CD4-positive, alpha-beta T cell (primary cell): ENCODE measurements at regions not wholly inside any gene's neighbourhood (a gene's known extent, or its start where the extent isn't known, plus 50 kb on each side); places are given as distances from the start of the nearest gene placed in this dataset.

Experiments used
- ATAC-seq: fragments of 200-7000 bp; cut with Tn5 transposase; one replicate; pipeline ENCODE4 v1.10.0; 2022; ENCODE audit warnings: mild to moderate bottlenecking; ENCODE audit not compliant: poor library complexity
- CTCF ChIA-PET: fragments of 350-600 bp; sonication (Branson Sonifier 250); formaldehyde crosslinking; loops from one replicate; lab custom pipeline; 2021; ENCODE audit warnings: antibody characterized with exemption, inconsistent platforms; lab: Charles Lee
- POLR2A ChIA-PET: fragments of 350-600 bp; sonication (Branson Sonifier 250); formaldehyde crosslinking; loops from one replicate; lab custom pipeline; 2021; ENCODE audit warnings: antibody characterized with exemption, inconsistent platforms; lab: Charles Lee
- DNase-seq, 14 experiments: peaks; one replicate each; pipeline ENCODE4 v3.0.0-alpha.2; 2013 to 2020; ENCODE audit warnings: mixed read lengths in 2 of 14
- H3K27ac ChIP-seq, 2 donors: one replicate each; pipeline versions ENCODE4 v1.5.1 to v1.7.0; 2013; ENCODE audit warnings: low read length in 2 of 2, low read depth in 1 of 2, mild to moderate bottlenecking in 1 of 2
- H3K27me3 ChIP-seq, 2 experiments: 1 replicate in 1 of 2; 2 replicates in 1 of 2; pipeline versions ENCODE4 v1.6.1 to v1.7.0; 2013; ENCODE audit warnings: low read length in 2 of 2, control low read depth in 1 of 2, mild to moderate bottlenecking in 1 of 2, moderate library complexity in 1 of 2; ENCODE audit not compliant: insufficient read depth in 2 of 2, control insufficient read depth in 1 of 2
- H3K36me3 ChIP-seq: one replicate; pipeline ENCODE4 v1.6.1; 2013; ENCODE audit warnings: low read length, control low read depth; ENCODE audit not compliant: insufficient read depth
- H3K4me1 ChIP-seq: one replicate; pipeline ENCODE4 v1.6.1; 2013; ENCODE audit warnings: low read length, control low read depth; ENCODE audit not compliant: insufficient read depth
- H3K4me3 ChIP-seq: one replicate; pipeline ENCODE4 v1.5.1; 2013; ENCODE audit warnings: mild to moderate bottlenecking, low read length, moderate library complexity
- H3K9me3 ChIP-seq, 2 experiments: 1 replicate in 1 of 2; 2 replicates in 1 of 2; pipeline versions ENCODE4 v1.6.1 to v1.7.0; 2013; ENCODE audit warnings: low read length in 2 of 2, mild to moderate bottlenecking in 2 of 2, control low read depth in 1 of 2, moderate library complexity in 1 of 2; ENCODE audit not compliant: control insufficient read depth in 1 of 2, insufficient read depth in 1 of 2
- H3K27ac Mint-ChIP-seq: one replicate; pipeline ENCODE4 v1.8.0; 2020; ENCODE audit warnings: mixed read lengths
- H3K27me3 Mint-ChIP-seq: one replicate; pipeline ENCODE4 v1.8.0; 2021; ENCODE audit warnings: mixed read lengths
- H3K36me3 Mint-ChIP-seq: one replicate; pipeline ENCODE4 v1.8.0; 2021; ENCODE audit warnings: low read depth, mixed read lengths
- H3K4me1 Mint-ChIP-seq: one replicate; pipeline ENCODE4 v1.8.0; 2021; ENCODE audit warnings: low read depth, mixed read lengths
- H3K4me3 Mint-ChIP-seq: one replicate; pipeline ENCODE4 v1.8.0; 2020; ENCODE audit warnings: mild to moderate bottlenecking, mixed read lengths
- H3K9me3 Mint-ChIP-seq: one replicate; pipeline ENCODE4 v1.8.0; 2020; ENCODE audit warnings: mixed read lengths
- intact Hi-C, 2 experiments: fragments of 100-400 bp; cut with DNase I in 1 of 2; cut with micrococcal nuclease in 1 of 2; formaldehyde crosslinking; loops; one replicate each; pipeline versions ENCODE4 v1.15.1 to v1.9.0; 2023 to 2025; cut with DNase I, micrococcal nuclease
- TF ChIP-seq, protein P1 (sequence below): fragments of 200-600 bp; IDR thresholded peaks from one replicate; pipeline ENCODE4 v1.8.0; 2022; ENCODE audit warnings: antibody characterized with exemption, mild to moderate bottlenecking

DNA sequence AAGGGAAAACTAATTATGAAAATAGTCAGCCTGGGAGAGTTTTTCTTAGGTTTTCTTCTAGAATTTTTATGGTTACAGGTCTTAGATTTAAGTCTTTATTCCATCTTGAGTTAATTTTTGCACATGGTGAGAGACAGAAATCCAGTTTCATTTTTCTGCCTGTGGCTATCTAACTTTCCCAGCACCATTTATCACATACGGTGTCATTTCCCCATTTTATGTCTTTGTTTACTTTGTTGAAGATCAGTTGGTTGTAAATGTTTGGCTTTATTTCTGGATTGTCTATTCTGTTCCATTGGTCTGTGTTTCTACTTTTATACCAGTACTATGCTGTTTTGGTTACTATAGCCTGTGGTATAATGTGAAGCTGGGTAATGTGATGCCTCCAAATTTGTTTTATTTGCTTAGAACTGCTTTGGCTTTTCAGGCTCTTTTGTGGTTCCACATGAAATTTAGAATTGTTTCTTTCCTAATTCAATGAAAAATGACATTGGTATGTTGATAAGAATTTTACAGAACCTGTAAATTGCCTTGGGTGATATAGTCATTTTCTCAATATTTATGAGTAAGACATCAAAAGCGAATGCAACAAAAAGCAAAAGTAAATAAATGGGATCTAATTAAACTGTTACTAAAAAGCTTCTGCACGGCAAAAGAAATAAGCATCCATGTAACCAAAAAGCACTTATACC is 146.1 kb upstream of the NOL4 start:
- ATAC-seq (no peak), DNase-seq (no peak)
- H3K27me3 Mint-ChIP-seq, result no peaks in the 10 kb centered on the region
- H3K36me3 ChIP-seq, result no peaks in the 10 kb centered on the region
- H3K27me3 ChIP-seq, result no peaks in the 10 kb centered on the region
- H3K36me3 Mint-ChIP-seq, result no peaks in the 10 kb centered on the region
- intact Hi-C loops, result loop anchor here in 1 of 2 experiments (10.0 kb wide), 1 partner anchor 64 kb away; no protein-coding TSS in a partner anchor
- no peaks in the 10 kb centered on the region for H3K4me1 ChIP-seq
- H3K9me3 ChIP-seq, result peaks cover 0 to 7% of the 10 kb centered on the region in 2 experiments
- no peak overlapping the region for H3K27ac ChIP-seq
- H3K4me3 ChIP-seq, result no peak overlapping the region
- H3K4me3 Mint-ChIP-seq, result no peak overlapping the region
- H3K4me1 Mint-ChIP-seq, result no peaks in the 10 kb centered on the region
- TF ChIP-seq, protein P1, sequence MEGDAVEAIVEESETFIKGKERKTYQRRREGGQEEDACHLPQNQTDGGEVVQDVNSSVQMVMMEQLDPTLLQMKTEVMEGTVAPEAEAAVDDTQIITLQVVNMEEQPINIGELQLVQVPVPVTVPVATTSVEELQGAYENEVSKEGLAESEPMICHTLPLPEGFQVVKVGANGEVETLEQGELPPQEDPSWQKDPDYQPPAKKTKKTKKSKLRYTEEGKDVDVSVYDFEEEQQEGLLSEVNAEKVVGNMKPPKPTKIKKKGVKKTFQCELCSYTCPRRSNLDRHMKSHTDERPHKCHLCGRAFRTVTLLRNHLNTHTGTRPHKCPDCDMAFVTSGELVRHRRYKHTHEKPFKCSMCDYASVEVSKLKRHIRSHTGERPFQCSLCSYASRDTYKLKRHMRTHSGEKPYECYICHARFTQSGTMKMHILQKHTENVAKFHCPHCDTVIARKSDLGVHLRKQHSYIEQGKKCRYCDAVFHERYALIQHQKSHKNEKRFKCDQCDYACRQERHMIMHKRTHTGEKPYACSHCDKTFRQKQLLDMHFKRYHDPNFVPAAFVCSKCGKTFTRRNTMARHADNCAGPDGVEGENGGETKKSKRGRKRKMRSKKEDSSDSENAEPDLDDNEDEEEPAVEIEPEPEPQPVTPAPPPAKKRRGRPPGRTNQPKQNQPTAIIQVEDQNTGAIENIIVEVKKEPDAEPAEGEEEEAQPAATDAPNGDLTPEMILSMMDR, result no peak
- ChIA-PET CTCF (no interaction called here), POLR2A (no interaction called here)
- no peak overlapping the region for H3K27ac Mint-ChIP-seq
- peaks cover 9% of the 10 kb centered on the region for H3K9me3 Mint-ChIP-seq

DNA sequence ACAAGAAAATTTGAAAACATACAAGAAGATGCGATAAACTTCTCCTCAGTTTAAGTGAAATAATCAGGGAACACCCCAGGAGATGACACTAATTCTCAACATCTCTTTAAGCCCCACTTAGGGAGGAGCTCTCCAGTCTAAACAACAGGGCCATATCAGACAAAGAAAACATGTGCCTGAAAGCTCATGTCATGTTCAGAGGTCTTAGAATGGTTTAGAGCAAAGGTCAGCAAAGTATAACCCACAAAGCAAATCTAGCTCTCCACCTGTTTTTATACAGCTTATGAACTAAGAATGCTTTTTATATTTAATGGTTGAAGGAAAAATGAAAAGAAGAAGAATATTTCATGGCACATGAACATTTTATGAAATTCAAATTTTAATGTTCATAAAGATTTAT is 155.6 kb upstream of the NOL4 start:
- H3K4me3 Mint-ChIP-seq, result no peak overlapping the region
- DNase-seq (no peak), ATAC-seq (no peak)
- H3K9me3 Mint-ChIP-seq, result peaks cover 11% of the 10 kb centered on the region
- Histone ChIP-seq H3K36me3 (no peaks in the 10 kb centered on the region), H3K4me1 (no peaks in the 10 kb centered on the region), H3K9me3 (no peaks in the 10 kb centered on the region), H3K4me3 (no peak overlapping the region), H3K27ac (no peak overlapping the region), H3K27me3 (no peaks in the 10 kb centered on the region)
- no peaks in the 10 kb centered on the region for H3K27me3 Mint-ChIP-seq
- no peaks in the 10 kb centered on the region for H3K4me1 Mint-ChIP-seq
- ChIA-PET POLR2A (no interaction called here), CTCF (no interaction called here)
- H3K36me3 Mint-ChIP-seq, result no peaks in the 10 kb centered on the region
- TF ChIP-seq, protein P1, result no peak
- H3K27ac Mint-ChIP-seq, result no peak overlapping the region
- intact Hi-C loops, result no loop called here

DNA sequence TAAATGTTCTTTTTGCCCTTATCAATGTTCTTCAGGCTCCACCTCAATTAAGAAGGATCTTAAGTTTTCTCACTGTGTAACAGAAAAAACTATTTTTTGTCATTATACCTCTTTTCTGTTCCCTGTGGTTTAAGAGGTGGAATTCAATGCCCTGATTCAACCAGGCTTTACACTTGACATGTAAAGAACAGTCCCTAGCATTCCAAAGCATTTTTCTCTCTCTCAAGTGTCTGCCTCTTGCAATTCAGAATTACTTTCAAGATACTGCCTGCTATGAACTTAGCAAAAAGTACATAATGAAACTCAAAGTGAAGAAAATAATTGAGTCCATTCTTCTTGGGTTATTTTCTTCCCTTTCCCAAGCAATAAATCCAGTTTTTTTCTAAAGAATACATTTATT is 160.6 kb upstream of the NOL4 start:
- Mint-ChIP-seq H3K27me3 (no peaks in the 10 kb centered on the region), H3K27ac (no peak overlapping the region), H3K9me3 (peaks cover 8% of the 10 kb centered on the region), H3K36me3 (no peaks in the 10 kb centered on the region), H3K4me1 (no peaks in the 10 kb centered on the region), H3K4me3 (no peak overlapping the region)
- Histone ChIP-seq H3K9me3 (peaks cover 0 to 4% of the 10 kb centered on the region in 2 experiments), H3K4me1 (no peaks in the 10 kb centered on the region), H3K4me3 (no peak overlapping the region), H3K36me3 (no peaks in the 10 kb centered on the region), H3K27ac (no peak overlapping the region), H3K27me3 (no peaks in the 10 kb centered on the region)
- TF ChIP-seq, protein P1, result no peak
- CTCF ChIA-PET, result no interaction called here
- intact Hi-C loops, result no loop called here
- DNase-seq (no peak), ATAC-seq (no peak)
- POLR2A ChIA-PET, result no interaction called here
